ENCODE measurements at regions not wholly inside any gene's neighbourhood (a gene's known extent, or its start where the extent isn't known, plus 50 kb on each side); places are given as distances from the start of the nearest gene placed in this dataset.
A peak's percentile ranks its signal among the peaks of the same experiment; 100 is the strongest.

- no peaks in the 10 kb centered on the region for H3K27me3 Mint-ChIP-seq
- ChIA-PET POLR2A (interaction anchor here (0.7 to 4.2 kb wide), 3 partner anchors 9 to 273 kb away, joined by 3 to 14 read pairs (median 4); partner anchors contain the start of gene ZNF518B), CTCF (interaction anchor here (1.1 kb wide), 1 partner anchor 21 kb away, joined by 3 read pairs; no protein-coding TSS in a partner anchor)
- H3K36me3 Mint-ChIP-seq (ENCODE audit: low read depth): peaks cover 27% of the 10 kb centered on the region
- H3K27ac Mint-ChIP-seq: peak overlapping the region; percentile 79
- H3K9me3 Mint-ChIP-seq: peaks cover 13% of the 10 kb centered on the region
- DNase-seq: no peak
- H3K4me3 Mint-ChIP-seq: no peak overlapping the region
- peaks cover 51% of the 10 kb centered on the region for H3K4me1 Mint-ChIP-seq
Measured at GRCh38 chr4:10184041-10184440, 67.4 kb upstream of the WDR1 start.

- Mint-ChIP-seq H3K27me3 (no peaks in the 10 kb centered on the region), H3K9me3 (peaks cover 13% of the 10 kb centered on the region), H3K36me3 (ENCODE audit: low read depth) (peaks cover 29% of the 10 kb centered on the region), H3K4me3 (no peak overlapping the region), H3K27ac (peak overlapping the region; percentile 79), H3K4me1 (peaks cover 51% of the 10 kb centered on the region)
- ChIA-PET POLR2A (interaction anchor here (0.7 to 4.2 kb wide), 5 partner anchors 8 to 274 kb away, joined by 3 to 34 read pairs (median 9); partner anchors contain the start of genes WDR1 and ZNF518B), CTCF (interaction anchor here (1.1 to 3.0 kb wide), 3 partner anchors 21 to 278 kb away, joined by 3 to 15 read pairs (median 4); no protein-coding TSS in a partner anchor)
- peak; percentile 66 for DNase-seq
Measured at GRCh38 chr4:10183462-10183861, 66.9 kb upstream of the WDR1 start.

GRCh38 chr4:10182446-10183424 is 66.1 kb upstream of the WDR1 start:
- H3K36me3 Mint-ChIP-seq (ENCODE audit: low read depth): peaks cover 29% of the 10 kb centered on the region

GRCh38 chr4:10181745-10182445 is 65.3 kb upstream of the WDR1 start:
- CTCF ChIA-PET: interaction anchor here (0.8 to 3.0 kb wide), 9 partner anchors 13 to 279 kb away, joined by 3 to 17 read pairs (median 4); partner anchors contain the start of gene WDR1
- peak overlapping the region; percentile 90 for H3K27ac Mint-ChIP-seq
- H3K27me3 Mint-ChIP-seq: no peaks in the 10 kb centered on the region
- no peak for DNase-seq
- peaks cover 13% of the 10 kb centered on the region for H3K9me3 Mint-ChIP-seq
- H3K4me3 Mint-ChIP-seq: no peak overlapping the region
- peaks cover 50% of the 10 kb centered on the region for H3K4me1 Mint-ChIP-seq
- H3K36me3 Mint-ChIP-seq (ENCODE audit: low read depth): peaks cover 29% of the 10 kb centered on the region
- POLR2A ChIA-PET: interaction anchor here (0.8 to 4.2 kb wide), 11 partner anchors 9 to 275 kb away, joined by 3 to 34 read pairs (median 3); partner anchors contain the start of genes WDR1 and ZNF518B

More at GRCh38 chr4:10182446-10183424, 66.1 kb upstream of the WDR1 start:
- H3K4me3 Mint-ChIP-seq: no peak overlapping the region
- no peaks in the 10 kb centered on the region for H3K27me3 Mint-ChIP-seq
- peak overlapping the region; percentile 79 for H3K27ac Mint-ChIP-seq
- H3K4me1 Mint-ChIP-seq: peaks cover 51% of the 10 kb centered on the region
- H3K9me3 Mint-ChIP-seq: peaks cover 13% of the 10 kb centered on the region
- peak; percentile 65 for DNase-seq
- ChIA-PET POLR2A (interaction anchor here (0.8 to 4.2 kb wide), 6 partner anchors 9 to 275 kb away, joined by 3 to 34 read pairs (median 6); partner anchors contain the start of genes WDR1 and ZNF518B), CTCF (interaction anchor here (0.8 to 3.0 kb wide), 5 partner anchors 14 to 279 kb away, joined by 3 to 15 read pairs (median 4); no protein-coding TSS in a partner anchor)

GRCh38 chr4:10180927-10181744 is 64.5 kb upstream of the WDR1 start:
- Mint-ChIP-seq H3K36me3 (ENCODE audit: low read depth) (peaks cover 29% of the 10 kb centered on the region), H3K27me3 (no peaks in the 10 kb centered on the region), H3K27ac (peak overlapping the region; percentile 90), H3K4me3 (no peak overlapping the region), H3K9me3 (peaks cover 13% of the 10 kb centered on the region), H3K4me1 (peaks cover 49% of the 10 kb centered on the region)
- ChIA-PET CTCF (interaction anchor here (0.9 to 3.0 kb wide), 7 partner anchors 14 to 279 kb away, joined by 3 to 17 read pairs (median 6); partner anchors contain the start of gene WDR1), POLR2A (interaction anchor here (0.8 to 4.2 kb wide), 10 partner anchors 10 to 276 kb away, joined by 3 to 34 read pairs (median 4); partner anchors contain the start of genes WDR1 and ZNF518B)
- DNase-seq: peak; percentile 58

GRCh38 chr4:10180603-10180926 is 64.0 kb upstream of the WDR1 start:
- peaks cover 49% of the 10 kb centered on the region for H3K4me1 Mint-ChIP-seq

GRCh38 chr4:10179957-10180602 is 63.5 kb upstream of the WDR1 start:
- POLR2A ChIA-PET: no interaction called here
- Mint-ChIP-seq H3K9me3 (peaks cover 13% of the 10 kb centered on the region), H3K4me3 (no peak overlapping the region), H3K27me3 (no peaks in the 10 kb centered on the region), H3K36me3 (ENCODE audit: low read depth) (peaks cover 29% of the 10 kb centered on the region), H3K27ac (peak overlapping the region; percentile 90), H3K4me1 (peaks cover 49% of the 10 kb centered on the region)
- no peak for DNase-seq
- CTCF ChIA-PET: interaction anchor here (3.0 kb wide), 1 partner anchor 19 kb away, joined by 15 read pairs; no protein-coding TSS in a partner anchor

More at GRCh38 chr4:10180603-10180926, 64.0 kb upstream of the WDR1 start:
- H3K9me3 Mint-ChIP-seq: peaks cover 13% of the 10 kb centered on the region
- CTCF ChIA-PET: interaction anchor here (1.1 to 3.0 kb wide), 6 partner anchors 16 to 280 kb away, joined by 3 to 17 read pairs (median 7); partner anchors contain the start of gene WDR1
- POLR2A ChIA-PET: interaction anchor here (1.0 to 4.2 kb wide), 7 partner anchors 11 to 277 kb away, joined by 3 to 34 read pairs (median 9); partner anchors contain the start of genes WDR1 and ZNF518B
- no peak overlapping the region for H3K4me3 Mint-ChIP-seq
- no peaks in the 10 kb centered on the region for H3K27me3 Mint-ChIP-seq
- no peak for DNase-seq
- H3K27ac Mint-ChIP-seq: peak overlapping the region; percentile 90
- peaks cover 29% of the 10 kb centered on the region for H3K36me3 Mint-ChIP-seq (ENCODE audit: low read depth)

- Mint-ChIP-seq H3K36me3 (ENCODE audit: low read depth) (peaks cover 29% of the 10 kb centered on the region), H3K27ac (no peak overlapping the region), H3K4me1 (peaks cover 42% of the 10 kb centered on the region), H3K4me3 (no peak overlapping the region), H3K27me3 (no peaks in the 10 kb centered on the region), H3K9me3 (peaks cover 13% of the 10 kb centered on the region)
- ChIA-PET CTCF (interaction anchor here (1.0 to 2.1 kb wide), 2 partner anchors 17 to 85 kb away, joined by 3 to 5 read pairs; no protein-coding TSS in a partner anchor), POLR2A (no interaction called here)
- no peak for DNase-seq
Measured at GRCh38 chr4:10178763-10179162, 62.2 kb upstream of the WDR1 start.

- Mint-ChIP-seq H3K9me3 (peaks cover 4% of the 10 kb centered on the region), H3K4me1 (peaks cover 10% of the 10 kb centered on the region), H3K36me3 (ENCODE audit: low read depth) (peaks cover 16% of the 10 kb centered on the region), H3K27me3 (peaks cover 5% of the 10 kb centered on the region), H3K27ac (no peak overlapping the region), H3K4me3 (no peak overlapping the region)
- no peak for DNase-seq
- ChIA-PET CTCF (interaction anchor here (2.1 kb wide), 1 partner anchor 285 kb away, joined by 5 read pairs; no protein-coding TSS in a partner anchor), POLR2A (interaction anchor here (1.1 to 1.3 kb wide), 2 partner anchors 8 to 58 kb away, joined by 3 to 4 read pairs; no protein-coding TSS in a partner anchor)
Measured at GRCh38 chr4:10175626-10176025, 59.0 kb upstream of the WDR1 start.

- Mint-ChIP-seq H3K27ac (no peak overlapping the region), H3K4me1 (no peaks in the 10 kb centered on the region), H3K27me3 (peaks cover 5% of the 10 kb centered on the region), H3K4me3 (no peak overlapping the region), H3K36me3 (ENCODE audit: low read depth) (peaks cover 2% of the 10 kb centered on the region), H3K9me3 (no peaks in the 10 kb centered on the region)
- no peak for DNase-seq
- CTCF ChIA-PET: interaction anchor here (0.8 to 2.1 kb wide), 5 partner anchors 9 to 287 kb away, joined by 3 to 9 read pairs (median 4); partner anchors contain the start of gene ZNF518B
- POLR2A ChIA-PET: interaction anchor here (0.7 kb wide), 1 partner anchor 126 kb away, joined by 3 read pairs; no protein-coding TSS in a partner anchor
Measured at GRCh38 chr4:10173754-10174749, 57.5 kb upstream of the WDR1 start.

All from activated CD4-positive, alpha-beta memory T cell treated with anti-CD3 and anti-CD28 coated beads, Interleukin-2, amount 10 ng/mL, durations not matched to agents 7 days and 5 days (primary cell).